OCI-LY3 (cell line): ENCODE measurements at regions not wholly inside any gene's neighbourhood (a gene's known extent, or its start where the extent isn't known, plus 50 kb on each side); places are given as distances from the start of the nearest gene placed in this dataset.

Source experiments
- H2AFZ ChIP-seq: fragments of 200-600, 300-600 bp; shearing (Covaris generic); 2 replicates; pipeline ENCODE4 v1.6.0; 2014; ENCODE audit warnings: antibody characterized with exemption, low read depth, low read length
- H3K27ac ChIP-seq: fragments of 200-600, 300-600 bp; sonication (generic); 2 replicates; pipeline ENCODE4 v1.5.1; 2014; ENCODE audit warnings: mild to moderate bottlenecking, low read length, moderate library complexity, mixed read lengths
- H3K27me3 ChIP-seq: fragments of 200-600, 300-600 bp; sonication (generic); 2 replicates; pipeline ENCODE4 v1.6.1; 2014; ENCODE audit warnings: low read depth, low read length, mixed read lengths
- H3K36me3 ChIP-seq: fragments of 200-600, 300-600 bp; sonication (generic); replicated peaks from 2 replicates; pipeline ENCODE3; 2014; ENCODE audit warnings: low read depth, low read length, mixed read lengths
- H3K4me1 ChIP-seq: fragments of 300-600, 200-600 bp; sonication (generic); 2 replicates; pipeline ENCODE4 v1.6.1; 2014; ENCODE audit warnings: low read length, mixed read lengths
- H3K4me2 ChIP-seq: fragments of 200-600, 300-600 bp; sonication (generic); 2 replicates; pipeline ENCODE4 v1.6.1; 2014; ENCODE audit warnings: low read length, mixed read lengths
- H3K4me3 ChIP-seq: fragments of 300-600, 200-600 bp; sonication (generic); 2 replicates; pipeline ENCODE4 v1.5.1; 2014; ENCODE audit warnings: antibody characterized with exemption, mild to moderate bottlenecking, low read length, moderate library complexity
- H3K79me2 ChIP-seq: fragments of 300-600, 200-600 bp; shearing (Covaris generic); 2 replicates; pipeline ENCODE4 v1.6.1; 2014; ENCODE audit warnings: mild to moderate bottlenecking, low read length, mixed read lengths
- H3K9ac ChIP-seq: fragments of 300-600, 200-600 bp; shearing (Covaris generic); 2 replicates; pipeline ENCODE4 v1.6.0; 2014; ENCODE audit warnings: mild to moderate bottlenecking, low read length, moderate library complexity
- H3K9me3 ChIP-seq: fragments of 200-600, 300-600 bp; shearing (Covaris generic); 2 replicates; pipeline ENCODE4 v1.6.1; 2014; ENCODE audit warnings: low read length, mixed read lengths; ENCODE audit not compliant: insufficient read depth
- H4K20me1 ChIP-seq: fragments of 200-600, 300-600 bp; sonication (generic); 2 replicates; pipeline ENCODE4 v1.6.1; 2016; ENCODE audit warnings: low read length, mixed read lengths; ENCODE audit not compliant: insufficient read depth
- EZH2phosphoT487 ChIP-seq: fragments of 200-600 bp; shearing (Covaris generic); IDR thresholded peaks from 2 replicates; pipeline ENCODE4 v1.6.1; 2018; ENCODE audit warnings: antibody characterized with exemption, mixed run types, low read depth
- TF ChIP-seq, protein P1 (sequence below): fragments of 200-600, 300-600 bp; sonication (generic); IDR thresholded peaks from 2 replicates; pipeline ENCODE4 v1.5.1; 2014; ENCODE audit warnings: antibody characterized with exemption, low read length, low read depth

DNA sequence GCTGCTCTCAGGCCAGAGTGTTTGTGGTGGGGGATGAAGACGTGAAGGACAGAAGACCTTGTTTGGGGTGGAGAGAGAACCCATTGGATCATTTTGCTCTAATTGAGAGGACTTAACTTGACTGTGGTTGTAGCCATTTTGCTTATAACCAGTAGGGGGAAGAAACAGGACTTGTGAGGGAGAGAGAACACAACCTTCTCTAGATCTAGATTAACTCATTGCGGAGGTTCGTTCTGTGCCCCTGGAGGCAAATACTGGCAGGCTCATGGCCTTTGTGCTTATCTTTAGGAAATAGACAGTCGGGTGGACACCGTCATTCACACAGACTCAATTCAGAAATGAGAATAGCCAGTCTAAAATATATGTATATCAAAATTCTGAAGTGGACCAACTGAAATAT, 147.0 kb upstream of the LHCGR start:
- no peaks in the 10 kb centered on the region for H3K79me2 ChIP-seq
- H3K4me3 ChIP-seq: no peak overlapping the region
- no peak overlapping the region for H2AFZ ChIP-seq
- no peak overlapping the region for H3K27ac ChIP-seq
- no peak overlapping the region for H3K9ac ChIP-seq
- H3K4me1 ChIP-seq: no peaks in the 10 kb centered on the region
- no peaks in the 10 kb centered on the region for H4K20me1 ChIP-seq
- H3K27me3 ChIP-seq: 0 out of 2 replicates have a peak, but pooled peaks cover 3% of the 10 kb centered on the region
- no peaks in the 10 kb centered on the region for H3K9me3 ChIP-seq
- H3K4me2 ChIP-seq: no peak overlapping the region
- H3K36me3 ChIP-seq: no peaks in the 10 kb centered on the region
- TF ChIP-seq, protein P1, sequence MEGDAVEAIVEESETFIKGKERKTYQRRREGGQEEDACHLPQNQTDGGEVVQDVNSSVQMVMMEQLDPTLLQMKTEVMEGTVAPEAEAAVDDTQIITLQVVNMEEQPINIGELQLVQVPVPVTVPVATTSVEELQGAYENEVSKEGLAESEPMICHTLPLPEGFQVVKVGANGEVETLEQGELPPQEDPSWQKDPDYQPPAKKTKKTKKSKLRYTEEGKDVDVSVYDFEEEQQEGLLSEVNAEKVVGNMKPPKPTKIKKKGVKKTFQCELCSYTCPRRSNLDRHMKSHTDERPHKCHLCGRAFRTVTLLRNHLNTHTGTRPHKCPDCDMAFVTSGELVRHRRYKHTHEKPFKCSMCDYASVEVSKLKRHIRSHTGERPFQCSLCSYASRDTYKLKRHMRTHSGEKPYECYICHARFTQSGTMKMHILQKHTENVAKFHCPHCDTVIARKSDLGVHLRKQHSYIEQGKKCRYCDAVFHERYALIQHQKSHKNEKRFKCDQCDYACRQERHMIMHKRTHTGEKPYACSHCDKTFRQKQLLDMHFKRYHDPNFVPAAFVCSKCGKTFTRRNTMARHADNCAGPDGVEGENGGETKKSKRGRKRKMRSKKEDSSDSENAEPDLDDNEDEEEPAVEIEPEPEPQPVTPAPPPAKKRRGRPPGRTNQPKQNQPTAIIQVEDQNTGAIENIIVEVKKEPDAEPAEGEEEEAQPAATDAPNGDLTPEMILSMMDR: no peak
- no peak for TF ChIP-seq EZH2phosphoT487

GRCh38 chr2:48901416-48901815, 145.9 kb upstream of the LHCGR start:
- Histone ChIP-seq H3K4me1 (no peaks in the 10 kb centered on the region), H3K36me3 (no peaks in the 10 kb centered on the region), H4K20me1 (no peaks in the 10 kb centered on the region), H3K4me2 (no peak overlapping the region), H3K27ac (no peak overlapping the region), H3K79me2 (no peaks in the 10 kb centered on the region), H3K27me3 (0 out of 2 replicates have a peak, but pooled peaks cover 3% of the 10 kb centered on the region), H3K9me3 (no peaks in the 10 kb centered on the region), H3K9ac (no peak overlapping the region), H2AFZ (no peak overlapping the region), H3K4me3 (no peak overlapping the region)
- no peak for TF ChIP-seq EZH2phosphoT487
- TF ChIP-seq, protein P1: no peak

- no peak overlapping the region for H3K27ac ChIP-seq
- no peak overlapping the region for H3K4me2 ChIP-seq
- 0 out of 2 replicates have a peak, but pooled peaks cover 3% of the 10 kb centered on the region for H3K27me3 ChIP-seq
- no peaks in the 10 kb centered on the region for H3K36me3 ChIP-seq
- no peaks in the 10 kb centered on the region for H3K79me2 ChIP-seq
- no peak overlapping the region for H3K9ac ChIP-seq
- no peaks in the 10 kb centered on the region for H3K4me1 ChIP-seq
- no peak overlapping the region for H3K4me3 ChIP-seq
- H2AFZ ChIP-seq: no peak overlapping the region
- H3K9me3 ChIP-seq: no peaks in the 10 kb centered on the region
- no peak for TF ChIP-seq EZH2phosphoT487
- TF ChIP-seq, protein P1: no peak
- no peaks in the 10 kb centered on the region for H4K20me1 ChIP-seq
These were observed 145.5 kb upstream of the LHCGR start for GRCh38 chr2:48901015-48901343.

- H3K27me3 ChIP-seq: 0 out of 2 replicates have a peak, but pooled peaks cover 3% of the 10 kb centered on the region
- no peak overlapping the region for H2AFZ ChIP-seq
- no peaks in the 10 kb centered on the region for H3K79me2 ChIP-seq
- no peaks in the 10 kb centered on the region for H4K20me1 ChIP-seq
- H3K4me2 ChIP-seq: no peak overlapping the region
- no peak overlapping the region for H3K27ac ChIP-seq
- H3K4me3 ChIP-seq: no peak overlapping the region
- no peaks in the 10 kb centered on the region for H3K4me1 ChIP-seq
- no peaks in the 10 kb centered on the region for H3K36me3 ChIP-seq
- no peak overlapping the region for H3K9ac ChIP-seq
- TF ChIP-seq, protein P1: no peak
- no peak for TF ChIP-seq EZH2phosphoT487
- H3K9me3 ChIP-seq: no peaks in the 10 kb centered on the region
These were observed 144.9 kb upstream of the LHCGR start for GRCh38 chr2:48900321-48901014.
